Testis (tissue), 2 donors: ENCODE measurements at regions not wholly inside any gene's neighbourhood (a gene's known extent, or its start where the extent isn't known, plus 50 kb on each side); places are given as distances from the start of the nearest gene placed in this dataset.

ENCODE experiments used
- DNase-seq: peaks from one replicate; pipeline ENCODE4 v3.0.0-alpha.2; 2019
- H3K27ac ChIP-seq, 2 donors: fragments of 200-600 bp; sonication (generic); one replicate each; pipeline ENCODE4 v1.5.1; 2019
- H3K27me3 ChIP-seq: fragments of 200-600 bp; sonication (generic); one replicate; pipeline ENCODE4 v1.5.1; 2019
- H3K36me3 ChIP-seq: fragments of 200-600 bp; sonication (generic); one replicate; pipeline ENCODE4 v1.5.1; 2017; ENCODE audit warnings: low read depth; ENCODE audit errors: missing control alignments
- H3K4me1 ChIP-seq: fragments of 200-600 bp; sonication (generic); one replicate; pipeline ENCODE4 v1.5.1; 2019
- H3K4me3 ChIP-seq, 2 donors: fragments of 200-600 bp; sonication (generic); one replicate each; pipeline ENCODE4 v1.5.1; 2017 to 2019
- H3K9me3 ChIP-seq: fragments of 200-600 bp; sonication (generic); one replicate; pipeline ENCODE4 v1.5.1; 2017
- CTCF ChIP-seq, 3 experiments: fragments of 450-650 bp in 2 of 3; fragments of 200-600 bp in 1 of 3; sonication (generic) in 1 of 3; IDR thresholded peaks; one replicate each; pipeline ENCODE4 v1.5.1; 2016 to 2019; ENCODE audit warnings: antibody characterized with exemption in 3 of 3, mild to moderate bottlenecking in 2 of 3, moderate library complexity in 1 of 3
- POLR2A ChIP-seq: fragments of 450-650 bp; IDR thresholded peaks from one replicate; pipeline ENCODE4 v1.6.1; 2017; ENCODE audit warnings: antibody characterized with exemption, mild to moderate bottlenecking, moderate library complexity
- WGBS, 2 donors: methylation state at CpG; one replicate each; pipeline ENCODE4 v1.1.5; 2018; 5-methylcytosine and 5-hydroxymethylcytosine counted together
- intact Hi-C: fragments of 100-400 bp; cut with DNase I; formaldehyde crosslinking; loops from one replicate; pipeline ENCODE4 v1.15.1; 2023; ENCODE audit warnings: low total_unique reads

- Histone ChIP-seq H3K9me3 (no peaks in the 10 kb centered on the region), H3K4me1 (no peaks in the 10 kb centered on the region), H3K27ac (no peak overlapping the region), H3K4me3 (no peak overlapping the region), H3K27me3 (no peaks in the 10 kb centered on the region), H3K36me3 (no peaks in the 10 kb centered on the region)
- TF ChIP-seq CTCF (IDR thresholded peaks at IDR 0.05) (no peak), POLR2A (no peak)
- WGBS, 2 donors: 79 to 81% methylated on average over 4 of the region's 4 CpGs
- DNase-seq: no peak
- intact Hi-C loops: no loop called here
These were observed 303.0 kb upstream of the TACR3 start for GRCh38 chr4:104022831-104023230.

GRCh38 chr4:104022226-104022625 is 302.4 kb upstream of the TACR3 start:
- no peak for DNase-seq
- WGBS, 2 donors: 66 to 75% methylated on average over 2 of the region's 2 CpGs
- Histone ChIP-seq H3K36me3 (no peaks in the 10 kb centered on the region), H3K4me3 (no peak overlapping the region), H3K27ac (no peak overlapping the region), H3K9me3 (no peaks in the 10 kb centered on the region), H3K27me3 (no peaks in the 10 kb centered on the region), H3K4me1 (no peaks in the 10 kb centered on the region)
- intact Hi-C loops: no loop called here
- TF ChIP-seq CTCF (IDR thresholded peaks at IDR 0.05): no peak
- TF ChIP-seq POLR2A: no peak

GRCh38 chr4:104020641-104021040 is 300.9 kb upstream of the TACR3 start:
- DNase-seq: no peak

GRCh38 chr4:104017213-104017612 is 297.4 kb upstream of the TACR3 start:
- Histone ChIP-seq H3K4me3 (no peak overlapping the region), H3K27ac (no peak overlapping the region), H3K36me3 (no peaks in the 10 kb centered on the region), H3K4me1 (no peaks in the 10 kb centered on the region), H3K9me3 (no peaks in the 10 kb centered on the region), H3K27me3 (no peaks in the 10 kb centered on the region)
- intact Hi-C loops: no loop called here
- no peak for DNase-seq
- TF ChIP-seq POLR2A (no peak), CTCF (IDR thresholded peaks at IDR 0.05) (no peak)

More at GRCh38 chr4:104020641-104021040, 300.9 kb upstream of the TACR3 start:
- H3K36me3 ChIP-seq: no peaks in the 10 kb centered on the region
- TF ChIP-seq CTCF (IDR thresholded peaks at IDR 0.05): no peak
- no peak for TF ChIP-seq POLR2A
- H3K4me1 ChIP-seq: no peaks in the 10 kb centered on the region
- H3K27ac ChIP-seq: no peak overlapping the region
- no peaks in the 10 kb centered on the region for H3K9me3 ChIP-seq
- WGBS, 2 donors: 90 to 94% methylated on average over 3 of the region's 3 CpGs
- no peaks in the 10 kb centered on the region for H3K27me3 ChIP-seq
- intact Hi-C loops: no loop called here
- H3K4me3 ChIP-seq: no peak overlapping the region

- TF ChIP-seq POLR2A (no peak), CTCF (IDR thresholded peaks at IDR 0.05) (peak in 1 of 3 experiments; percentile 3)
- WGBS, 2 donors: 15 to 22% methylated on average over 2 of the region's 2 CpGs
- intact Hi-C loops: no loop called here
These were observed 295.9 kb upstream of the TACR3 start for GRCh38 chr4:104015680-104016079.

More at GRCh38 chr4:104015680-104016079, 295.9 kb upstream of the TACR3 start:
- Histone ChIP-seq H3K9me3 (no peaks in the 10 kb centered on the region), H3K27me3 (no peaks in the 10 kb centered on the region), H3K4me1 (no peaks in the 10 kb centered on the region), H3K4me3 (no peak overlapping the region), H3K36me3 (no peaks in the 10 kb centered on the region), H3K27ac (no peak overlapping the region)
- peak; percentile 23 for DNase-seq
